GM23338 (cell line): ENCODE measurements at regions not wholly inside any gene's neighbourhood (a gene's known extent, or its start where the extent isn't known, plus 50 kb on each side); places are given as distances from the start of the nearest gene placed in this dataset.

ENCODE experiments used
- CTCF ChIP-seq, 2 experiments: fragments of 200-600 bp in 1 of 2; sonication (generic) in 1 of 2; conservative IDR thresholded peaks; 2 replicates each; pipeline versions ENCODE4 v1.5.1 to v1.6.1; 2016 to 2017; ENCODE audit warnings: antibody characterized with exemption in 2 of 2, low read depth in 2 of 2, mild to moderate bottlenecking in 2 of 2, moderate library complexity in 1 of 2
- EZH2 ChIP-seq: fragments of 200-600 bp; sonication (generic); IDR thresholded peaks from one replicate; pipeline ENCODE4 v1.8.0; 2017; ENCODE audit warnings: antibody characterized with exemption, mild to moderate bottlenecking, low read depth; ENCODE audit not compliant: unreplicated experiment

GRCh38 chr5:67347821-67348220 lies 151.2 kb upstream of the CD180 start:
- TF ChIP-seq CTCF (conservative IDR thresholded peaks at IDR 0.05; ENCODE audit: low read depth in 2 of 2), result no peak
- TF ChIP-seq EZH2, result no peak
